Hematopoietic multipotent progenitor cell (in vitro differentiated cells): ENCODE measurements at regions not wholly inside any gene's neighbourhood (a gene's known extent, or its start where the extent isn't known, plus 50 kb on each side); places are given as distances from the start of the nearest gene placed in this dataset.

ENCODE experiments used
- DNase-seq, 3 donors: peaks; one replicate each; pipeline ENCODE4 v3.0.0-alpha.2; 2011 to 2015; ENCODE audit warnings: low read depth in 2 of 3, low spot score in 2 of 3
- small RNA-seq: library from RNA; depleted of rRNA; stranded (forward); fragments of <200 nt; gene quantifications from one replicate; pipeline ENCODE3, GENCODE V24; 2012

DNA sequence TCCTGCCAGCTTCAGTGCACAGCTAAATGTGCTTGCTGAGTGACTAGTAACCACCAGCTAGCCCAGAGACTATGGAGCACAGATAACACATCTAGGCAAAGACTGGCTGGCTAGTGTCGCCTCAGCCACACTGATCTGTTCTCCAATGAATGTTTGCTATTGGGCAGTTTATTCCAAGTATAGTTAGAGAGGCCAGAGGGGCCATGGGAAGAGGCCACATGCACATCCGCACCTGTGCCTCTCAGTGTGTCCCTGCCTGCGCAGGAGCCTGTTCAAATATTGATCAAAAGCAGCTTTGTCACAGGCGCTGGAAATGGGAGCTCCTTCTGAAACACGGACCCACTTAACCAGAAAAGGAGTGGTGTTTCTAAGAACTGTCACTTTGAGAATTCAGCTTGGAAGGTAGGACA is 51.3 kb upstream of the ATP1A1 start:
- DNase-seq, result no peak

- DNase-seq, result no peak
These were observed 50.2 kb upstream of the ATP1A1 start for GRCh38 chr1:116322752-116323405.

Small RNA genes lying in the stretch of these regions (small RNA-seq; reads per million reads assigned to genes)
- gene RF00012, result 0.61 reads per million
